ENCODE measurements at regions not wholly inside any gene's neighbourhood (a gene's known extent, or its start where the extent isn't known, plus 50 kb on each side); places are given as distances from the start of the nearest gene placed in this dataset.

- no peak for DNase-seq (ENCODE audit: low spot score)
Observed at GRCh38 chr3:111476701-111477100, 65.3 kb upstream of the CD96 start.

GRCh38 chr3:111480091-111480490, 61.9 kb upstream of the CD96 start:
- DNase-seq (ENCODE audit: low spot score) = no peak

- no peak for DNase-seq (ENCODE audit: low spot score)
Observed at GRCh38 chr3:111481551-111481950, 60.4 kb upstream of the CD96 start.

GRCh38 chr3:111482574-111482973, 59.4 kb upstream of the CD96 start:
- DNase-seq (ENCODE audit: low spot score) = no peak

DNA sequence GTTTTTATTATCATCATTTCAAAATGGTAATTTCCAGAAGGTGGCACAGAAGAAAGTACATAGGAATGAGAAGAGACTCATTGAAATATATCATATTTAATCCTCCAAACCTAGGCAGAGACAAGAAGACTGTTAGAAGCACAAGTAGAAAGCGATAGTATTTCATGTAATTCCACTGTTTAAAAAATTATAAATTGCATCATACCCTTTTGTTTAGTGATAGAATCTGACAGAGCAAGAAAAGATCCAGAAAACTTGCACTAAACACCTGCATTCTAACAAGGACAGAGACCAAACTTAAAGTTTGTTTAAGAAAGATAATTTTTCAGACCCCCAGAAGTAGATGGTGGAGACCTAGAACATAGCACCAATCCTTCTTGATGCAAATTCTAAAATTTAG, 56.9 kb upstream of the CD96 start:
- no peak for DNase-seq (ENCODE audit: low spot score)
